PFSK-1 (cell line): ENCODE measurements at regions not wholly inside any gene's neighbourhood (a gene's known extent, or its start where the extent isn't known, plus 50 kb on each side); places are given as distances from the start of the nearest gene placed in this dataset.

Source experiments
- FOXP2 ChIP-seq: optimal IDR thresholded peaks from 2 replicates; pipeline ENCODE3; 2011; ENCODE audit warnings: borderline replicate concordance, control low read depth, inconsistent platforms; ENCODE audit not compliant: insufficient read depth; ENCODE audit errors: extremely low read length, extremely low read depth
- POLR2AphosphoS5 ChIP-seq: IDR thresholded peaks from 2 replicates; pipeline ENCODE4 v1.6.1; 2012; ENCODE audit warnings: low read depth, mild to moderate bottlenecking, control low read depth, low read length, moderate library complexity
- SIN3A ChIP-seq: IDR thresholded peaks from 2 replicates; pipeline ENCODE4 v1.6.1; 2012; ENCODE audit warnings: mild to moderate bottlenecking, low read length, moderate library complexity, borderline replicate concordance; ENCODE audit not compliant: insufficient read depth
- TAF1 ChIP-seq: IDR thresholded peaks from 2 replicates; pipeline ENCODE4 v1.6.1; 2012; ENCODE audit warnings: low read length, control low read depth, borderline replicate concordance; ENCODE audit not compliant: insufficient read depth
- TF ChIP-seq, protein P1 (sequence below), 2 experiments: IDR thresholded peaks; 2 replicates each; pipeline versions ENCODE4 v1.6.1 to v1.8.0; 2011 to 2012; ENCODE audit warnings: low read depth in 2 of 2, low read length in 2 of 2, control low read depth in 1 of 2, inconsistent platforms in 1 of 2, mild to moderate bottlenecking in 1 of 2, moderate library complexity in 1 of 2; ENCODE audit not compliant: insufficient read depth in 1 of 2

DNA sequence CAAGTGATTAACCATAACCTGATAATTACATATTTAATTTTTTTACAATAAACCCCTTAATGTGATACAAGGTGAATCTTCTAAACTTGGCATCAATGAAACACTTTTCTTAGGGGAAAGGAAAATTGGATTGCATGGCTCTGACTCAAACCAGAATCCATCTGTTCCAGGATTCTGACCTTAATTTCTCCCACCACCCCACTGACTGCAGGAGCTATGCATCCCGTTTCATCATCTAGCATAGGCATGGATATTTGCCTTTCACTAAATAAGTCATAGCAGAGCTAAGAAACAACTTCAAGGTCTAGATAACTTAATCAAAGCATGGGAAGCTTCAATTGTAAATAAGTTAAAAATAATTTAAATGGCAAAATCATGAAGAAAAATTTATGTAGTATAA, 156.3 kb downstream of the BTC start:
- TF ChIP-seq TAF1: no peak
- no peak for TF ChIP-seq SIN3A

DNA sequence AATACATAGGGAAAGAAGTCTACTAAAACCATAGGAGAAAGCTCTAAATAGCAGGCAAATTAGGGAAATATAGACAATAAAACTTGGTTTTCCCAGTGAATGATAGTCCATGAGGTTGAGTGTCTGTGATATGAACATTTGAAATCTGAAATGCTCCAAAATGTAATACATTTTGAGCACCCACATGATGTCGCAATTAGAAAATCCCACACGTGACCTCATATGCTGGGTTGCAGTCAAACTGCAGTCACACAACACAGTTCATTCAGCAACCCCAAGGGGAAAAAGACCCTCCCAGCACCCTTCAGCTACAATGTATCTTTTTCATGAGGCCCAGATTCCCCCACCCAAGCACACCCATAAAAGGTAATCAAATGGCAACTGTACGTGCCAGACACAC, 155.6 kb downstream of the BTC start:
- no peak for TF ChIP-seq POLR2AphosphoS5
- no peak for TF ChIP-seq TAF1
- no peak for TF ChIP-seq FOXP2
- no peak for TF ChIP-seq SIN3A
- TF ChIP-seq, protein P1, sequence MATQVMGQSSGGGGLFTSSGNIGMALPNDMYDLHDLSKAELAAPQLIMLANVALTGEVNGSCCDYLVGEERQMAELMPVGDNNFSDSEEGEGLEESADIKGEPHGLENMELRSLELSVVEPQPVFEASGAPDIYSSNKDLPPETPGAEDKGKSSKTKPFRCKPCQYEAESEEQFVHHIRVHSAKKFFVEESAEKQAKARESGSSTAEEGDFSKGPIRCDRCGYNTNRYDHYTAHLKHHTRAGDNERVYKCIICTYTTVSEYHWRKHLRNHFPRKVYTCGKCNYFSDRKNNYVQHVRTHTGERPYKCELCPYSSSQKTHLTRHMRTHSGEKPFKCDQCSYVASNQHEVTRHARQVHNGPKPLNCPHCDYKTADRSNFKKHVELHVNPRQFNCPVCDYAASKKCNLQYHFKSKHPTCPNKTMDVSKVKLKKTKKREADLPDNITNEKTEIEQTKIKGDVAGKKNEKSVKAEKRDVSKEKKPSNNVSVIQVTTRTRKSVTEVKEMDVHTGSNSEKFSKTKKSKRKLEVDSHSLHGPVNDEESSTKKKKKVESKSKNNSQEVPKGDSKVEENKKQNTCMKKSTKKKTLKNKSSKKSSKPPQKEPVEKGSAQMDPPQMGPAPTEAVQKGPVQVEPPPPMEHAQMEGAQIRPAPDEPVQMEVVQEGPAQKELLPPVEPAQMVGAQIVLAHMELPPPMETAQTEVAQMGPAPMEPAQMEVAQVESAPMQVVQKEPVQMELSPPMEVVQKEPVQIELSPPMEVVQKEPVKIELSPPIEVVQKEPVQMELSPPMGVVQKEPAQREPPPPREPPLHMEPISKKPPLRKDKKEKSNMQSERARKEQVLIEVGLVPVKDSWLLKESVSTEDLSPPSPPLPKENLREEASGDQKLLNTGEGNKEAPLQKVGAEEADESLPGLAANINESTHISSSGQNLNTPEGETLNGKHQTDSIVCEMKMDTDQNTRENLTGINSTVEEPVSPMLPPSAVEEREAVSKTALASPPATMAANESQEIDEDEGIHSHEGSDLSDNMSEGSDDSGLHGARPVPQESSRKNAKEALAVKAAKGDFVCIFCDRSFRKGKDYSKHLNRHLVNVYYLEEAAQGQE (IDR thresholded peaks at IDR 0.05; ENCODE audit: insufficient read depth in 1 of 2, low read depth in 2 of 2, low read length in 2 of 2): no peak

DNA sequence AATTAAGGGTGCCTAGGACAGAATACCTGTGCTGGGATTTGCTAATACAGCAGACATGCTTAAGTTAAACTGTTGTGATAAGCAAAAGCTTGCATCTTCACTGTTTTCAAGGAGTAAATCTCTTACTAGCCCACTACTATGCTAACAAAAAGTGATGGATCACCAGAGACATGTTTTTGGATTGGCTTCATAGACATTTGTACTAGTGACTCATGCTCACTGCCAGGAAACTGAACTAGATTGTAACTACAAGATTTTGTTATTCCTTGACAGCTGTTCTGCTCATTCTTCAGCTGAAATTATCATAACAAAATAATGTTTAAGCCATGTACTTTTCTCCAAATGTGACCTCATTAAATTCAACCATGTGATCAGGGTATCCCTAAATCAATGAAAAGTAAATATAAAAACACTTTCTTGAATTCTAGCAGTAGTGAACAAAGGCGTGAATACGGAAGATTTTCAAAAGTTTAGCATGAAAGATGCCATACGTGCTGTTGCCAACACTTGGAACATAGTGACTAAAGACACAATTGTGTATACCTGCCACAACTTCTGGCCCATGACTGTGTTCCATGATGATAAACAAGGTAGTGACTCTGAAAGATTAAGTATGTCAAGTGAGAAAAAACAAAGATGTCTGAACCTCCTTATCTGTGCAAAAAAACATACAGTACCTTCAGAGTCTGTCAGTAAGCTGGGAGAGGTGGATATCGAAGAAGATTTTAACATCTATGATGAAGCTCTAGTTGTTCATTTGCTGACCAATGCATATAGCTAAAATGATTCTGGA, 154.0 kb downstream of the BTC start:
- TF ChIP-seq TAF1 (no peak), SIN3A (peak; percentile 55; the same call in 1 of the 2 replicates)

DNA sequence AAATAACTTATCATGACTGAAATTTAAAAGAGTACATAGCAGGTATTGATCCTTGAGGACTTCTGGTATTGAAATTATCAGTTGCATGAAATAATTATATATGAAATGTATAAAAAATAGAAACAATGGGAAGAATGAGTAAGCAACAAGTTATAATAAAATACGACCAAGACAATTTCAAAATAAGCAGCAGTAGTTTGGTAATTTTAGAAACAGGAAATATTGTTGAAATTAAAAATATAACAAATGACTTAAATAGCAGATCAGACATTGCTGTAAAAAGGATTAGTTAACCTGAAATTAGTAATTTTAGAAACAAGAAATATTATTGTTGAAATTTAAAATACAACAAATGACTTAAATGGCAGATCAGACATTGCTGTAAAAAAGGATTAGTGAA, 152.3 kb downstream of the BTC start:
- no peak for TF ChIP-seq SIN3A
- TF ChIP-seq POLR2AphosphoS5: no peak
- TF ChIP-seq TAF1: no peak
- TF ChIP-seq, protein P1 (IDR thresholded peaks at IDR 0.05; ENCODE audit: insufficient read depth in 1 of 2, low read depth in 2 of 2, low read length in 2 of 2): no peak
- TF ChIP-seq FOXP2: no peak

DNA sequence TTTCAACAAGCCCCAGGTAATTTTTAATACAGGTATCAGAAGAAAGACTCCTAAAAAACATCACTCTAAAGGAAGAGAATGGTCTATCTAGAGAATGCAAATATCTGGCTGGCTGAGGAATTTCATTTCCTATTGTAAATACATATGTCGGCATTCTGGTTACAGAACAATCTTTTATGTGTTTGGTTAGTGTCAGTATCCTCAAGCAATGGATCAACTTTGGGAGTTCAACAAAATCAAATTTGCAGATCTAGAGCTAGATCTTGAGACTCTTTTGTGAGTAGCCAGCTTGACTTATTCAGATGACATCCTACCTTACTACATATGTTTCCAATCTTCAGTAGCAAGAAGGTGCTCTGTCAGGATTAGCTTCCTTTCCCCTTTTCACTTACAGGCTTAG, 145.1 kb downstream of the BTC start:
- TF ChIP-seq TAF1: no peak
- TF ChIP-seq, protein P1 (IDR thresholded peaks at IDR 0.05; ENCODE audit: insufficient read depth in 1 of 2, low read depth in 2 of 2, low read length in 2 of 2): no peak
- no peak for TF ChIP-seq POLR2AphosphoS5
- no peak for TF ChIP-seq SIN3A
- no peak for TF ChIP-seq FOXP2

DNA sequence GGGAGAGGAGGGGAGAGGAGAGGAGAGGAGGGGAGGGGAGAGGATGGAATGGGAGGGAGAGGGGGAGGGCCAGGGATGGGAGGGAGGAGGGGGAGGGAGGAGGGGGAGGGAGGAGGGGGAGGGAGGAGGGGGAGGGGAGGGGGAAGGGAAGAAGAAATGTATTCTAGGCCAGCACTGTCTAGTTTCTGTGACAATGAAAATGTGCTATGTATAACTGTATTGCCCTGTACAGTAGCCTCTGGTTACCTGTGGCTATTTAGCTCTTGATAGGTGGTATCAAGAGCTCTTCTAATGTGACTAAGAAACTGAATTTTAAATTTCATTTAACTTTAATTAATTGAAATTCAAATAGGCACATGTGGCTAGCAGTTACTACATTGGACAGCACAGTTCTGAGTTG, 143.1 kb downstream of the BTC start:
- TF ChIP-seq SIN3A: no peak
- TF ChIP-seq TAF1: no peak
- no peak for TF ChIP-seq FOXP2
- TF ChIP-seq, protein P1 (IDR thresholded peaks at IDR 0.05; ENCODE audit: insufficient read depth in 1 of 2, low read depth in 2 of 2, low read length in 2 of 2): no peak
- no peak for TF ChIP-seq POLR2AphosphoS5
